ENCODE measurements at regions not wholly inside any gene's neighbourhood (a gene's known extent, or its start where the extent isn't known, plus 50 kb on each side); places are given as distances from the start of the nearest gene placed in this dataset.

DNA sequence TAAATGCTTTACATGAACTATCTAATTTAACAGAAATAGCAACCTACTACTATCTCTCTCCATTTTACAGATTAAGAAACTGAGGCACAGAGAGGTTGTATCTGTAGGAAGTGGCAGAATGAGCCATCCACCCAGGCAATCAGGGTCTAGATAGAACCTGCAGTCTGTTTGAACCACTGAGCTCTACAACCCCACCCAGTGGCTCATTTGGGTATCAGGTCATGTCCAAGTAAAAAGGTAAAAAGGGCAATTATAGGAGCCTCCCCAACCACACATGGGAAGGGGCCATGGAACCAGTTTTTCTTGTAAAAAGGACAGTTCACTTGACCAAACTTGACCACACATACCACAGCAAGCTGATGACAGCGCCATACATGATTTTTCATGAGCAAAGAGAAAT lies 92.9 kb upstream of the SGCG start:
- DNase-seq: peak; percentile 34
- no peak overlapping the region for H3K27ac ChIP-seq (ENCODE audit: low read depth in 2 of 2, low read length in 1 of 2)
- POLR2A ChIA-PET: no interaction called here

DNA sequence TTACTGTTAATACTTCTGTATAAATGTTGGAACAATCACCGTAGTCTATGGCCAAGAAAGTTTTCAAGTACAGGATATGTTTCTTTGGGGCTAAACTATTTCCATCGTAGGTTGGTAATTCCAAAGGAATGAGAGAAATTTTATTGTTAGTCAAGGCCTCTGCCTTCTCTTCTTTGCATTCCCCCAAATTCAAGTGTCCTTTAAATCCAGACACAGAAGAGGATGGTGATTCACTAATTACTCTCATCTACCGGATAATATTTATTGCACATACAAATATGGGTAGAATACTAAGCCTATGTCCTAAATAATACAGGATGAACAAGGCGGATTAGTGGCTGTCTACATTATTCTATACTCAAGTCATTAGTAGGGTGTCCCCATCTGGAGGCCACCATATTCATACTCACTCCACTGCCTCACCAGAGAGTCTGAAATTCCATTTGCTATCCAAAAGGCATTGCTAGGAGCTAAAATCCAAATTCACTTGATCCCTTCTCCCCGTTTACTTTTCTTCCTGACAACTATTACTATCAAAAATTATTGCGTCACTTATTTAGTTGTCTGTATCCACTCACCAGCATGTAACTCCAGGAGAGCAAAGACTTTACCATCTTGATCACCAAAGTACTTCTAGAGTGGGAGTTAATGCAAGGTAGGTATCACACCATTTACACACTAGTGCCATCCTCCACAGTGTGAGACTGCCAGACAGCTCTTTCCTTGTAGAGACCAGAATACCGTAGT lies 82.4 kb upstream of the SGCG start:
- WGBS (ENCODE audit: low lambda C conversion rate): 25% methylated on average over 7 of the region's 7 CpGs
- ChIA-PET CTCF (no interaction called here), POLR2A (no interaction called here)
- Histone ChIP-seq H3K4me1 (ENCODE audit: control insufficient read depth in 1 of 2, insufficient read depth in 2 of 2, low read depth in 1 of 2, low read length in 1 of 2) (no peaks in the 10 kb centered on the region), H3K36me3 (replicated peaks in 1 of 2; ENCODE audit: control insufficient read depth in 1 of 2, insufficient read depth in 2 of 2, low read length in 1 of 2) (no peaks in the 10 kb centered on the region), H3F3A (replicated peaks; ENCODE audit: insufficient read depth) (no peaks in the 10 kb centered on the region), H3K4me2 (no peak overlapping the region), H3K4me3 (ENCODE audit: low read depth in 2 of 2, low read length in 1 of 2) (no peak overlapping the region), H3K9me3 (no peaks in the 10 kb centered on the region), H4K20me1 (ENCODE audit: insufficient read depth) (no peaks in the 10 kb centered on the region), H2AFZ (ENCODE audit: low read depth) (no peak overlapping the region), H3K27me3 (ENCODE audit: insufficient read depth) (no peaks in the 10 kb centered on the region; the same call in 1 of the 2 replicates), H3K9me2 (no peaks in the 10 kb centered on the region), H3K79me2 (ENCODE audit: insufficient read depth) (no peaks in the 10 kb centered on the region), H3K27ac (ENCODE audit: low read depth in 2 of 2, low read length in 1 of 2) (no peak overlapping the region), H3K9ac (no peak overlapping the region)
- TF ChIP-seq, protein P1, sequence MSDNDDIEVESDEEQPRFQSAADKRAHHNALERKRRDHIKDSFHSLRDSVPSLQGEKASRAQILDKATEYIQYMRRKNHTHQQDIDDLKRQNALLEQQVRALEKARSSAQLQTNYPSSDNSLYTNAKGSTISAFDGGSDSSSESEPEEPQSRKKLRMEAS (IDR thresholded peaks at IDR 0.05; ENCODE audit: low read depth): no peak
- no peak for DNase-seq

More for the DNA sequence above, 92.9 kb upstream of the SGCG start:
- no peaks in the 10 kb centered on the region for H3F3A ChIP-seq (replicated peaks; ENCODE audit: insufficient read depth)
- no peaks in the 10 kb centered on the region for H3K79me2 ChIP-seq (ENCODE audit: insufficient read depth)
- 0% methylated on average over 1 of the region's 1 CpG for WGBS (ENCODE audit: low lambda C conversion rate)
- H3K9me2 ChIP-seq: no peaks in the 10 kb centered on the region
- H3K9me3 ChIP-seq: no peaks in the 10 kb centered on the region
- no peak overlapping the region for H3K4me3 ChIP-seq (ENCODE audit: low read depth in 2 of 2, low read length in 1 of 2)
- H2AFZ ChIP-seq (ENCODE audit: low read depth): no peak overlapping the region
- H3K27me3 ChIP-seq (ENCODE audit: insufficient read depth): no peaks in the 10 kb centered on the region; the same call in 1 of the 2 replicates
- H3K4me2 ChIP-seq: no peak overlapping the region
- no peak overlapping the region for H3K9ac ChIP-seq
- CTCF ChIA-PET: interaction anchor here (0.6 to 1.5 kb wide), 8 partner anchors 9 to 201 kb away, joined by 3 read pairs; no protein-coding TSS in a partner anchor
- TF ChIP-seq, protein P2, sequence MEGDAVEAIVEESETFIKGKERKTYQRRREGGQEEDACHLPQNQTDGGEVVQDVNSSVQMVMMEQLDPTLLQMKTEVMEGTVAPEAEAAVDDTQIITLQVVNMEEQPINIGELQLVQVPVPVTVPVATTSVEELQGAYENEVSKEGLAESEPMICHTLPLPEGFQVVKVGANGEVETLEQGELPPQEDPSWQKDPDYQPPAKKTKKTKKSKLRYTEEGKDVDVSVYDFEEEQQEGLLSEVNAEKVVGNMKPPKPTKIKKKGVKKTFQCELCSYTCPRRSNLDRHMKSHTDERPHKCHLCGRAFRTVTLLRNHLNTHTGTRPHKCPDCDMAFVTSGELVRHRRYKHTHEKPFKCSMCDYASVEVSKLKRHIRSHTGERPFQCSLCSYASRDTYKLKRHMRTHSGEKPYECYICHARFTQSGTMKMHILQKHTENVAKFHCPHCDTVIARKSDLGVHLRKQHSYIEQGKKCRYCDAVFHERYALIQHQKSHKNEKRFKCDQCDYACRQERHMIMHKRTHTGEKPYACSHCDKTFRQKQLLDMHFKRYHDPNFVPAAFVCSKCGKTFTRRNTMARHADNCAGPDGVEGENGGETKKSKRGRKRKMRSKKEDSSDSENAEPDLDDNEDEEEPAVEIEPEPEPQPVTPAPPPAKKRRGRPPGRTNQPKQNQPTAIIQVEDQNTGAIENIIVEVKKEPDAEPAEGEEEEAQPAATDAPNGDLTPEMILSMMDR (IDR thresholded peaks at IDR 0.05): peak; percentile 53
- TF ChIP-seq, protein P1 (IDR thresholded peaks at IDR 0.05; ENCODE audit: low read depth): no peak
- no peaks in the 10 kb centered on the region for H4K20me1 ChIP-seq (ENCODE audit: insufficient read depth)
- no peaks in the 10 kb centered on the region for H3K36me3 ChIP-seq (replicated peaks in 1 of 2; ENCODE audit: control insufficient read depth in 1 of 2, insufficient read depth in 2 of 2, low read length in 1 of 2)
- no peaks in the 10 kb centered on the region for H3K4me1 ChIP-seq (ENCODE audit: control insufficient read depth in 1 of 2, insufficient read depth in 2 of 2, low read depth in 1 of 2, low read length in 1 of 2)

DNA sequence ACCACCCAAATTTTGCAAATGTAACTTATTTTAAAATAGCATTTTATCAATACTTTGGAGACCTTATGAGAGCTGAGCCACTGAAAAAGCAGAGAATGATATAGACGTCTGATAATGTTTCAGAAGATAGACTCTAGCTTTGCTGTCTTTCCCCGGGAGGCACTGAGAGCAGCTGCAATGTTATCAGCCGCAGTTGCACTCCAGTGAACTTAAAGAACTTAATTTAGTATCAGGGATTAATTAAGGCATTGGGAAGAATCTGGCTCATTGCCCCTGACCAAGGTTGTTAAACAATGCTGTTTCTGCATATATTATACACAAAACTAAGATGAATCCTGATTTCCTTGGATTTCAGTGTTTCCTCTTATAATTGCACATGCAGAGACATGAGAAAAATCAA lies 75.7 kb upstream of the SGCG start:
- WGBS (ENCODE audit: low lambda C conversion rate): 3% methylated on average over 3 of the region's 3 CpGs
- H3K27me3 ChIP-seq (ENCODE audit: insufficient read depth): no peaks in the 10 kb centered on the region; the same call in 1 of the 2 replicates
- no peak overlapping the region for H3K4me2 ChIP-seq
- DNase-seq: no peak
- no peaks in the 10 kb centered on the region for H3K9me2 ChIP-seq
- no peaks in the 10 kb centered on the region for H3K9me3 ChIP-seq
- TF ChIP-seq, protein P3, sequence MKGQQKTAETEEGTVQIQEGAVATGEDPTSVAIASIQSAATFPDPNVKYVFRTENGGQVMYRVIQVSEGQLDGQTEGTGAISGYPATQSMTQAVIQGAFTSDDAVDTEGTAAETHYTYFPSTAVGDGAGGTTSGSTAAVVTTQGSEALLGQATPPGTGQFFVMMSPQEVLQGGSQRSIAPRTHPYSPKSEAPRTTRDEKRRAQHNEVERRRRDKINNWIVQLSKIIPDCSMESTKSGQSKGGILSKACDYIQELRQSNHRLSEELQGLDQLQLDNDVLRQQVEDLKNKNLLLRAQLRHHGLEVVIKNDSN (IDR thresholded peaks at IDR 0.05; ENCODE audit: borderline replicate concordance, low read depth): no peak
- TF ChIP-seq, protein P2 (IDR thresholded peaks at IDR 0.05): no peak
- TF ChIP-seq NFIC (IDR thresholded peaks at IDR 0.05; ENCODE audit: borderline replicate concordance) (no peak), RFX5 (IDR thresholded peaks at IDR 0.05; ENCODE audit: low read length) (no peak), TCF12 (IDR thresholded peaks at IDR 0.05) (no peak), FOXM1 (IDR thresholded peaks at IDR 0.05; ENCODE audit: low read depth) (no peak)
- no peak overlapping the region for H2AFZ ChIP-seq (ENCODE audit: low read depth)
- no peaks in the 10 kb centered on the region for H3F3A ChIP-seq (replicated peaks; ENCODE audit: insufficient read depth)
- H3K4me3 ChIP-seq (ENCODE audit: low read depth in 2 of 2, low read length in 1 of 2): no peak overlapping the region
- no peaks in the 10 kb centered on the region for H3K79me2 ChIP-seq (ENCODE audit: insufficient read depth)
- H4K20me1 ChIP-seq (ENCODE audit: insufficient read depth): no peaks in the 10 kb centered on the region
- H3K9ac ChIP-seq: no peak overlapping the region
- no peaks in the 10 kb centered on the region for H3K36me3 ChIP-seq (replicated peaks in 1 of 2; ENCODE audit: control insufficient read depth in 1 of 2, insufficient read depth in 2 of 2, low read length in 1 of 2)
- no peaks in the 10 kb centered on the region for H3K4me1 ChIP-seq (ENCODE audit: control insufficient read depth in 1 of 2, insufficient read depth in 2 of 2, low read depth in 1 of 2, low read length in 1 of 2)
- ChIA-PET POLR2A (no interaction called here), CTCF (no interaction called here)
- H3K27ac ChIP-seq (ENCODE audit: low read depth in 2 of 2, low read length in 1 of 2): no peak overlapping the region

Measured in SK-N-SH (cell line).